NCI-H82 treated with DMSO at 0.1 percent for 48 hours (cell line): ENCODE measurements at regions not wholly inside any gene's neighbourhood (a gene's known extent, or its start where the extent isn't known, plus 50 kb on each side); places are given as distances from the start of the nearest gene placed in this dataset.

Source experiments
- DNase-seq: peaks from one replicate; lab custom pipeline; 2025; ENCODE audit not compliant: unreplicated experiment; lab: John Stamatoyannopoulos, UW

GRCh38 chr7:17019106-17019505 is 137.3 kb upstream of the AGR3 start:
- DNase-seq, result no peak

- DNase-seq, result no peak
These were observed 138.5 kb upstream of the AGR3 start for GRCh38 chr7:17020250-17020649.

GRCh38 chr7:17021205-17021604 is 139.4 kb upstream of the AGR3 start:
- DNase-seq, result no peak

GRCh38 chr7:17022920-17023319 is 141.1 kb upstream of the AGR3 start:
- no peak for DNase-seq

DNA sequence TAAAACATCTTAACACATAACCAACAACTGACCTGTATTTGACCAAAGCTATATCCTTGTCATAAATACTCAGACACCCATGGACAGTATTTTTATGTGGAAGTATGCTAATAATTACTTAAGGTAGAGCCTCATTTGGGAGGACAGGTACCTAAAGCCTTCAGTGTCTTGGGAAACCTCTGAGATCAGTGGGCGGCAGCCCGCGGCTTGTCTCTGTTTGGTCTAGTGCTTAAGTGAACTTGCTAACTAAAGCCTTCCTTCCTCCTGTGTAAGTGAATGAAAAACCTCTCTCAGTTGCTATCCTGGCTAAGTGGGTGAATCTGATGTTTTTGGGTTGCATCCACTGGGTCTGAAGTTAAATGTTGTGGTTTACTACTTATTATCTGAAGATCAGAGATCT is 144.5 kb upstream of the AGR3 start:
- no peak for DNase-seq

DNA sequence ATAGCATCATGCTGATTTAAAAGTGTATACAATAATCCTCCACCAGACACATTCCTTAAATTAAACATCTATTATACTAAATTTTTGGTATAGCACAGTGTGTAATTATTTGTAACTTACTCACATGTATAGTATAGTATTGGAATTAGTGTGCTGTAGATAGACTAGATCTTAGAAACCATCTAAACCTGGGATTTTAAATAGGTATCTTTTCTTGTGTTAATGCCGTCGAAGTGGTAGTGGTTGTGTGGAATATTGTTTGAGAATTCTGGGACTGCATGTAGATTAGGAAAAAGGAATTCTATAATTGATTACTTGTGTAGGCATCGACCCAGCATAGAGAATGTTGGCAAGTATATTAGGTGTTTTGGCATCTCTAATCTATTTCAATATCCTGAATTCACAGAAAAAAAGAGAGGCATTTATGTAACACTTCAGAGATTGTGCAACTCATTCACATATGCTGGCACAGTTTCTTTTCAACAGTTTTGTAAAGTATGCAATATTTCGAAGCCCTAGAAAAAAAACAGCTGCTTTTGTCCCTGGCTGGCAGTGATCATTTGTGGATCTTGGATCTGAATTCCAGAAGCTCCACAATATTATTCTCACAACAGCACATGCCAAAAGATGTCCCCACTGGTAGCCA is 145.5 kb upstream of the AGR3 start:
- no peak for DNase-seq

DNA sequence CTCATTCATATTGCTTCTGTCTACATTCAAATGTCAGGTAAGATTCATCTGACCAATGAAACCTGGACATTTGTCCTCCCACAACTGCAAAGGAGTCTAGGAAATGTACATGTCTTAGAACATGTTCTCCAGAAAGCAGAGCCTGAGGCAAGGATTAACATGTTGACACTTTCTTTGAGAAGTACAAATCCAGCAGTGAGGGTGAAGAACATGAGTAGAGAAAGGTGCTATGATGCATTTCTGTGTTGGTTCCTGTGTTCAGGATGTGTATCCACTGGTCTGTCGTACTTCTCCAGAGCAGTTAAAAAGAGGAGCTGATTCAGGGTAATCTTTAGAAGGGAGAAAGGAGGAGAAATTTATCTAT is 146.0 kb upstream of the AGR3 start:
- no peak for DNase-seq

- no peak for DNase-seq
These were observed 147.4 kb upstream of the AGR3 start for GRCh38 chr7:17029150-17029549.

DNA sequence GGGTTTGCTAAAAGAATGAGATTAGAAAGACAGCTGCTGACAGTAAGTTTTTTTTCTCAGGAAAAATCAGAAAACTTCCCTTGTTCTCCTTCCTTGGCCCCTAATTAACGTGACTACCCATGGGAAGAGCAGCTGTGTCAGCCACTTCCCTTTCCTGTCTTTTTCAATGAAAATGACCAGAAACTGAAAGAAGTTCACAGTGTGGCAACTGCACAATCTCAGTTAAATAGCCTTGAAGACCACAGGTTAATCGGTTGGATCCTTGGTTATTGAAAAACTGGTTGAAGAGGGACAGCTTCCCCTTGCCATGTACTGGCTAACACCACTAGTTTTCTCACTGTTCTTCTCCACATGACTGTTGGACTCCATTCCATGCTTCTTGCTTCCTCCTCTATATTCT is 148.8 kb upstream of the AGR3 start:
- DNase-seq, result no peak

DNA sequence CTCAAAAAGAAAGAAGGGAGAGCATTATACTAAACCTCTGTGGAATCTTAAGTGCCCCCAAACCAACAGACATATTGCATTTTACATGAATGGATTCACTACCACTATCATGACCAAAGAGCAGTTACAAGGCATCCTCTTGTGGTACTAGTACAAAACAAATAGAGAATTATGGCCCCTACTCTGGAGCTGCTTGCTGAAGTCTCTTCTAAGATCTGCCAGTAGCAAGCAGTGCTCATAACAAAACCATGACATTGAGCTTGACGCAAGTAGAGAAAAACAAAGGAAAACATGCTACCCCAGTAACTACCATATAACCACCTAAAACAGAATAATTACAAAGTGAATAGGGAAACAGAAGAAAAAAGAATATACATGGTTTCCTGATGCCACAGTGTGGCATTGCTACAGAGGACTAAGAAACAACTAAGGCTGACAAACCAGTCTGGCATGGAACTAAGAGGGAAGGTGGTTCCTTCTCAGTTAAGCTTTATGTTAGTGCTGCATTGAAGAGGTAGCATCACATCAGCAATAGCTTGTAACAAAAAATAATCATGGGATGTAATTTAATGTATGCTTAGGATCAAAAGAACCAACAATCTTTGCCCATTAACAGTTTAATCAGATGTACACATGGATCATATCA is 150.2 kb upstream of the AGR3 start:
- DNase-seq, result no peak

GRCh38 chr7:17033245-17033644 is 151.5 kb upstream of the AGR3 start:
- no peak for DNase-seq

DNA sequence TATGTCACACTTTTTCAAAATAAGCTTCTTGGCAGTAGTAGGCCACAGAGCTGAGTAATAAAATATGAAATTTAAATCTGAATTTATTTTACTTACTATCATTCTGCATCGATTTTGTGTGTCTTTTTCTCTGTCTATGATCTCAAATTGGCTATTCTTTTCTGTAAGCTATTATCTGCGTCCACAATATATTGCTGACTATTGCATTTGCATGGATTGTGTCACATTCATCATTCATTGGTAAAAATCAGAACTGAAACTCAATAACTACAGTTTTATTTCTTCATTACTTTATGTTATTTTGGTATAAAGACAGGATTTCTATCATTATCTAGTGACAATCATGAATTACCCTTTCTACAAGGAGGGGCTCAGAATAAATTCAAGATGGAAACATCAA is 154.8 kb upstream of the AGR3 start:
- DNase-seq, result no peak

- DNase-seq, result no peak
These were observed 155.6 kb upstream of the AGR3 start for GRCh38 chr7:17037356-17037755.

DNA sequence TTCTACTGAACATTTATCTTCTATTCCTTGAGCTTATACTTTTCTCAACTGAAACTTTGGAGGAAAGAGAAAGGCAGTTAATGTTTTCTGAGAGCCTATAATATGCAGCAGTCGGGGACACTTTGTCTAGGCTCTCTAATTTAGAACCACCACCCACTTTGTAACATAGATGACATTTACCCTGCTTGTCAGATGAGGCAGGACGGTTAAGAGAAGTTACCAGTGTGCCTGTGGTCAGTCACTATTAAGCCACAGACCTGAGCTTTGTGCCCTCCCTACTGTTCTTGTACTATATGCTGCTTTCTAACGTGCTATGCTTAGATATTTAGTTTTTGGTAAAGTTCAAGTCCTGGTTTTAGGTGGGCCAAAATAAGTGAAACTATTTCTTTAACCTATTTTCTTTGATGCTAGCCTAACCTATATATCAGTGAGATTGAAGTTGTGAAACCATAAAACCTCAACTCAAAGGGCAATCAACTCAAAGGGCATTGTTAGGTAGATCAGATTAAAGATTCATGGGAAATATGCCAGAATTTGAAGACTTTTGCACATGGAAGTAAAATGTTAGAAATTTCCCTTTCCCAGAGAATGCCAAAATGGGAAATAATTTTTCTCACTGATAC is 156.5 kb upstream of the AGR3 start:
- DNase-seq, result no peak

DNA sequence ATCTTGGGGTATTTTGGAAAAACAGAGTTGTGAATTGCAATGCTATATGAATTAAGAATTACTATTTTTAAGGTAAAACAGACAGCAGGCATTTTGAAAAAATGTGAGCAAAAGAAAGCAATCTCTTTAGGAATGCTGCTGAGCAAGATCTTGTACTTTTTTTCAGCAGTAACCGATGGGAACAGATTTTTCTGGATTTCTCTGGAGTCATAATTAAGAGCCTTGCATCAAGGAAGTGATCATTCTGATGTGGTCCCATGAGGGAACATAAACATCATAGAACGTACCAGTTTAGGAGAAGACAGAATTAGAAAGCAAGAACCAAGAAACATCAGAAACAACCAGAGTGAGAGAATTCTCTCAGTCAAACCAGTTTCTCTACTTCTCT is 157.0 kb upstream of the AGR3 start:
- DNase-seq, result no peak

DNA sequence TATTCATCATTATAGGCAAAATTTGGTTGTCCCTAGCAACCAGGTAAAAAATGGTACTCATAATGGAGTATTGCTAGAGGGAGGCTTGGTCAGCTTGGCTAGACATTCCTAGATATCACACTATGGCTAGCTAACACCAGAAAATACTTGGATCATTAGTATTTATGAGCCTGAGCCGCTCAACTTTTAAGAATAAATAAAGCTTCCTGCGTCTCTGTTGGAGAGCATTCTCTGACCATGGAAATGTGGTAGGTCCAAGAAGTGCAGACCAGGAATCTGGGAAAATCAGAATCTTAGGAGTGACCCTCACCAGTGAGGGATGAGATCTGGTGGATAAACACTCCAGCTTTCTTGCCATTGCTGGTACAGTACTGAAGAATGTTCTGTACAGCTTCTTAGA is 157.6 kb upstream of the AGR3 start:
- no peak for DNase-seq

DNA sequence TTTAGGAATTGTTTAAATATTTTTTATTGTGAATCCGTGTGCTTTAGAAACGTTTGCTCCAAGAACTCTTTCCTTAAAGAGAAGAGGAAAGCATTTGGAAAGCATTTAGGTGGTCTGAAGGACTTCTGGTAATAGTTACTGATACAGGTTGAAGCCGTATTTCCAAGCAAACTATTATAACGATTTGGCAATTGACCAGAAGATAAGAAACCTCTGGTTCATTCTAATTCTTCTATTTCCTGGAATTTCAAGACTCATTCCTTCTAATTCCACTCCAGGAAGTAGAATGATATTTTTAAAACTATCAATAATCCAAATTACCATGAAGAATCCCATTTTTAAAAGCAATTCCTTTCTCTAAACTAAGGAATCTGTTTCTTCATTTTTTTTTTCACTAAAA is 158.9 kb upstream of the AGR3 start:
- DNase-seq, result no peak

- no peak for DNase-seq
These were observed 159.5 kb upstream of the AGR3 start for GRCh38 chr7:17041324-17041723.

DNA sequence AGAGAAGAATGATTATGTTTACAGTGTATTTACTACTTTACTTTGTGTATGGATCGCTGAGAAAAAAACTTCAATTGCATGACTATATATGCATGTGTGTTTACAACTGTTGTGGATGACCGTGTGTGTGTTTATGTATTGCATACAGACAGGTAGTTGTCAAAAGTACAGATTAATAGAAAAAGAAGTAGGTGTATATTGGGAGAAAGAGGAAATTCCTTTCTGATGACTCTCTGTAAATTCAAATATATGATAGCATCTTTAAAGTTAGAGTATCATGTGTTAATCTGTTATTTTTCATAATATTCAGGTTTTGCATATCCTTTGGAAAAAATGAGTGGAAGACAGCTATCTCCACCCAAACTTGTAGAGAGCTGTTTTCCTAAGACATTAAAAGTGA is 160.4 kb upstream of the AGR3 start:
- no peak for DNase-seq

GRCh38 chr7:17043012-17043877 is 161.5 kb upstream of the AGR3 start:
- DNase-seq, result no peak

GRCh38 chr7:17044396-17044795 is 162.6 kb upstream of the AGR3 start:
- DNase-seq, result no peak

- DNase-seq, result no peak
These were observed 163.1 kb upstream of the AGR3 start for GRCh38 chr7:17044861-17045260.
